RWPE1 (cell line): ENCODE measurements at regions not wholly inside any gene's neighbourhood (a gene's known extent, or its start where the extent isn't known, plus 50 kb on each side); places are given as distances from the start of the nearest gene placed in this dataset.

Experiments
- CTCF ChIA-PET: fragments of 350-600 bp; sonication (Branson Sonifier 250); formaldehyde crosslinking; extraction: SDS; loops from one replicate; lab custom pipeline; 2021; lab: Yijun Ruan, JAX
- POLR2A ChIA-PET: fragments of 400-600 bp; formaldehyde crosslinking; extraction: SDS; loops from one replicate; lab custom pipeline; 2020; ENCODE audit warnings: antibody characterized with exemption; ENCODE audit not compliant: low non-redundant PET; lab: Yijun Ruan, JAX
- DNase-seq: peaks from one replicate; pipeline ENCODE4 v3.0.0; 2012; ENCODE audit warnings: low spot score
- H3K27ac ChIP-seq: fragments of 450-650 bp; 2 replicates; pipeline ENCODE4 v1.5.1; 2017
- CTCF ChIP-seq: fragments of 450-650 bp; conservative IDR thresholded peaks from 2 replicates; pipeline ENCODE4 v1.5.1; 2017; ENCODE audit warnings: low read depth, mild to moderate bottlenecking

- H3K27ac ChIP-seq, result no peak overlapping the region
- POLR2A ChIA-PET, result no interaction called here
- no peak for TF ChIP-seq CTCF
- CTCF ChIA-PET, result no interaction called here
- DNase-seq, result no peak
These were observed 1125.5 kb downstream of the BCL11A start for GRCh38 chr2:59427980-59428379.

GRCh38 chr2:59425247-59425646, 1128.2 kb downstream of the BCL11A start:
- no peak overlapping the region for H3K27ac ChIP-seq
- POLR2A ChIA-PET, result no interaction called here
- CTCF ChIA-PET, result no interaction called here
- TF ChIP-seq CTCF, result no peak
- peak; percentile 32 for DNase-seq

GRCh38 chr2:59413751-59414570, 1139.5 kb downstream of the BCL11A start:
- no peak for DNase-seq

GRCh38 chr2:59399126-59399525, 1154.3 kb downstream of the BCL11A start:
- POLR2A ChIA-PET, result no interaction called here
- no peak overlapping the region for H3K27ac ChIP-seq
- no peak for TF ChIP-seq CTCF
- CTCF ChIA-PET, result no interaction called here
- DNase-seq, result no peak

More at GRCh38 chr2:59413751-59414570, 1139.5 kb downstream of the BCL11A start:
- no peak overlapping the region for H3K27ac ChIP-seq
- TF ChIP-seq CTCF, result no peak
- POLR2A ChIA-PET, result no interaction called here
- CTCF ChIA-PET, result no interaction called here

GRCh38 chr2:59398081-59398480, 1155.4 kb downstream of the BCL11A start:
- ChIA-PET CTCF (no interaction called here), POLR2A (no interaction called here)
- DNase-seq, result no peak
- no peak overlapping the region for H3K27ac ChIP-seq
- no peak for TF ChIP-seq CTCF

GRCh38 chr2:59395119-59395518, 1154.0 kb upstream of the FANCL start:
- ChIA-PET POLR2A (no interaction called here), CTCF (no interaction called here)
- no peak for TF ChIP-seq CTCF
- DNase-seq, result no peak
- no peak overlapping the region for H3K27ac ChIP-seq
